WTC11 (cell line): ENCODE measurements at regions not wholly inside any gene's neighbourhood (a gene's known extent, or its start where the extent isn't known, plus 50 kb on each side); places are given as distances from the start of the nearest gene placed in this dataset.

Experiments used
- ATAC-seq: fragments of 200-7000 bp; cut with Tn5 transposase; 2 replicates; pipeline ENCODE4 v1.10.0; 2021; ENCODE audit warnings: mild to moderate bottlenecking, moderate library complexity
- CTCF ChIA-PET: fragments of 300-600 bp; sonication (Branson Sonifier 250); formaldehyde crosslinking; loops from one replicate; lab custom pipeline; 2021; ENCODE audit warnings: antibody characterized with exemption; lab: Charles Lee
- POLR2A ChIA-PET: fragments of 350-600 bp; sonication (Branson Sonifier 250); formaldehyde crosslinking; loops from one replicate; lab custom pipeline; 2021; ENCODE audit warnings: antibody characterized with exemption; lab: Charles Lee
- DNase-seq: peaks from one replicate; pipeline ENCODE4 v3.0.0; 2021; ENCODE audit warnings: low spot score
- H3K27ac Mint-ChIP-seq: 2 replicates; pipeline ENCODE4 v1.8.0; 2021; ENCODE audit warnings: mixed read lengths
- H3K27me3 Mint-ChIP-seq: 2 replicates; pipeline ENCODE4 v1.8.0; 2021; ENCODE audit warnings: low read depth, mild to moderate bottlenecking, moderate library complexity, mixed read lengths
- H3K36me3 Mint-ChIP-seq: 2 replicates; pipeline ENCODE4 v1.8.0; 2021; ENCODE audit warnings: mixed read lengths
- H3K4me1 Mint-ChIP-seq: 2 replicates; pipeline ENCODE4 v1.8.0; 2022; ENCODE audit warnings: mixed read lengths
- H3K4me3 Mint-ChIP-seq: 2 replicates; pipeline ENCODE4 v1.8.0; 2021; ENCODE audit warnings: mild to moderate bottlenecking, moderate library complexity, mixed read lengths
- H3K9me3 Mint-ChIP-seq: 2 replicates; pipeline ENCODE4 v1.8.0; 2021; ENCODE audit warnings: mixed read lengths
- ATF3 ChIP-seq: sonication (generic); formaldehyde crosslinking; conservative IDR thresholded peaks from 2 replicates; pipeline ENCODE4 v1.8.1; 2022; ENCODE audit warnings: mild to moderate bottlenecking, missing genetic modification reagents
- CDX4 ChIP-seq: fragments of 250-450 bp; sonication (Bioruptor Pico); IDR thresholded peaks from 2 replicates; pipeline ENCODE4 v1.9.0; 2021; ENCODE audit warnings: moderate library complexity, mild to moderate bottlenecking, inconsistent platforms, borderline replicate concordance
- CREB1 ChIP-seq: sonication (generic); formaldehyde crosslinking; IDR thresholded peaks from 2 replicates; pipeline ENCODE4 v1.8.0; 2023; ENCODE audit warnings: mild to moderate bottlenecking, missing genetic modification reagents
- ELF4 ChIP-seq: sonication (generic); formaldehyde crosslinking; IDR thresholded peaks from 2 replicates; pipeline ENCODE4 v1.8.1; 2022; ENCODE audit warnings: low read depth, mild to moderate bottlenecking, moderate library complexity, missing genetic modification reagents
- EMX1 ChIP-seq: fragments of 250-450 bp; sonication (Bioruptor Pico); IDR thresholded peaks from 2 replicates; pipeline ENCODE4 v1.8.0; 2021; ENCODE audit warnings: mild to moderate bottlenecking
- ERG ChIP-seq: fragments of 250-450 bp; sonication (Bioruptor Pico); IDR thresholded peaks from 2 replicates; pipeline ENCODE4 v1.8.0; 2021; ENCODE audit warnings: mild to moderate bottlenecking
- ETV6 ChIP-seq: sonication (generic); formaldehyde crosslinking; IDR thresholded peaks from 2 replicates; pipeline ENCODE4 v1.8.1; 2022; ENCODE audit warnings: mild to moderate bottlenecking, missing genetic modification reagents
- FOXK1 ChIP-seq: sonication (generic); formaldehyde crosslinking; IDR thresholded peaks from 2 replicates; pipeline ENCODE4 v1.8.0; 2022; ENCODE audit warnings: mild to moderate bottlenecking, moderate library complexity, missing genetic modification reagents
- IRF2 ChIP-seq: sonication (generic); formaldehyde crosslinking; IDR thresholded peaks from 2 replicates; pipeline ENCODE4 v1.8.0; 2022; ENCODE audit warnings: low read depth, missing genetic modification reagents, borderline replicate concordance
- KAT7 ChIP-seq: sonication (generic); formaldehyde crosslinking; IDR thresholded peaks from 2 replicates; pipeline ENCODE4 v1.8.1; 2023; ENCODE audit warnings: missing genetic modification reagents, mild to moderate bottlenecking, borderline replicate concordance
- OVOL2 ChIP-seq: fragments of 250-450 bp; sonication (Bioruptor Pico); IDR thresholded peaks from 2 replicates; pipeline ENCODE4 v1.9.0; 2021; ENCODE audit warnings: mild to moderate bottlenecking, borderline replicate concordance
- PREB ChIP-seq: sonication (generic); formaldehyde crosslinking; IDR thresholded peaks from 2 replicates; pipeline ENCODE4 v1.8.1; 2022; ENCODE audit warnings: mild to moderate bottlenecking, missing genetic modification reagents, moderate library complexity, borderline replicate concordance
- SMAD3 ChIP-seq: sonication (generic); formaldehyde crosslinking; IDR thresholded peaks from 2 replicates; pipeline ENCODE4 v1.8.0; 2022; ENCODE audit warnings: missing genetic modification reagents, mild to moderate bottlenecking, borderline replicate concordance
- SMAD4 ChIP-seq: sonication (generic); formaldehyde crosslinking; IDR thresholded peaks from 2 replicates; pipeline ENCODE4 v1.8.0; 2022; ENCODE audit warnings: mild to moderate bottlenecking, missing genetic modification reagents
- SOX15 ChIP-seq: fragments of 250-450 bp; sonication (Bioruptor Pico); IDR thresholded peaks from 2 replicates; pipeline ENCODE4 v1.9.0; 2021; ENCODE audit warnings: mild to moderate bottlenecking
- TEAD1 ChIP-seq: sonication (generic); formaldehyde crosslinking; IDR thresholded peaks from 2 replicates; pipeline ENCODE4 v1.8.0; 2022; ENCODE audit warnings: mild to moderate bottlenecking, missing genetic modification reagents
- USF1 ChIP-seq: sonication (generic); formaldehyde crosslinking; IDR thresholded peaks from 2 replicates; pipeline ENCODE4 v1.8.0; 2022; ENCODE audit warnings: mild to moderate bottlenecking, missing genetic modification reagents
- ZNF219 ChIP-seq: sonication (generic); formaldehyde crosslinking; IDR thresholded peaks from 2 replicates; pipeline ENCODE4 v1.8.0; 2023; ENCODE audit warnings: missing genetic modification reagents, mild to moderate bottlenecking, borderline replicate concordance
- ZNF263 ChIP-seq: sonication (generic); formaldehyde crosslinking; IDR thresholded peaks from 2 replicates; pipeline ENCODE4 v1.8.1; 2022; ENCODE audit warnings: low read depth, mild to moderate bottlenecking, moderate library complexity, missing genetic modification reagents
- TF ChIP-seq, protein P1 (sequence below): sonication (generic); formaldehyde crosslinking; conservative IDR thresholded peaks from 2 replicates; pipeline ENCODE4 v1.8.1; 2023; ENCODE audit warnings: mild to moderate bottlenecking, low read depth, missing genetic modification reagents, moderate library complexity
- TF ChIP-seq, protein P2 (sequence below): sonication (generic); formaldehyde crosslinking; IDR thresholded peaks from 2 replicates; pipeline ENCODE4 v1.8.1; 2023; ENCODE audit warnings: mild to moderate bottlenecking, moderate library complexity, missing genetic modification reagents
- TF ChIP-seq, protein P3 (sequence below): sonication (generic); formaldehyde crosslinking; IDR thresholded peaks from 2 replicates; pipeline ENCODE4 v1.8.0; 2022; ENCODE audit warnings: mild to moderate bottlenecking, missing genetic modification reagents

DNA sequence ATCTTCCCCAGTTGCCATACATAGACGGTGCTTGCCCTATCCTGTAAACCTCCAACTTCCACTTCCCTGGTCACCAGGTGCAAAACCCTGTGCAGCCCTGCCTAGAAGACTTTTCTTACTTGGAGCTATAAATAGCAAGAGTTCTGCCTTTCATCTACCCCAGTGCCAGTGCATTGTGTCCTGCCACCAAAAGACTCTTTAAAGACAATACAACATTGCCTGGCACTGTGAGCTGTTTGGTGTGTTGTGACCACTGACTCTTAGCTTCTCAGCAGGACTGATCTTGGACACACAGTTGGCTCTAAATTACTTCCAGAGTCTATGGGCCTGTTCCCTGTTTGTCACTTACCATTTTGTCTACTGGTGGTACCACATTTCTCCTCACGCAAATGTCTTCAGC lies 608.1 kb downstream of the CDH9 start:
- ChIA-PET POLR2A (no interaction called here), CTCF (no interaction called here)
- Mint-ChIP-seq H3K4me1 (peaks cover 5% of the 10 kb centered on the region), H3K9me3 (peaks cover 24% of the 10 kb centered on the region), H3K27ac (no peak overlapping the region), H3K27me3 (no peaks in the 10 kb centered on the region), H3K36me3 (peaks cover 3% of the 10 kb centered on the region; the same call in 1 of the 2 replicates), H3K4me3 (no peak overlapping the region)
- DNase-seq (no peak), ATAC-seq (no peak)
- TF ChIP-seq SMAD3 (CRISPR knock-in tag) = no peak
- TF ChIP-seq USF1 (CRISPR knock-in tag) = no peak
- TF ChIP-seq IRF2 = no peak
- no peak for TF ChIP-seq OVOL2
- no peak for TF ChIP-seq PREB
- TF ChIP-seq KAT7 (CRISPR knock-in tag) = no peak

DNA sequence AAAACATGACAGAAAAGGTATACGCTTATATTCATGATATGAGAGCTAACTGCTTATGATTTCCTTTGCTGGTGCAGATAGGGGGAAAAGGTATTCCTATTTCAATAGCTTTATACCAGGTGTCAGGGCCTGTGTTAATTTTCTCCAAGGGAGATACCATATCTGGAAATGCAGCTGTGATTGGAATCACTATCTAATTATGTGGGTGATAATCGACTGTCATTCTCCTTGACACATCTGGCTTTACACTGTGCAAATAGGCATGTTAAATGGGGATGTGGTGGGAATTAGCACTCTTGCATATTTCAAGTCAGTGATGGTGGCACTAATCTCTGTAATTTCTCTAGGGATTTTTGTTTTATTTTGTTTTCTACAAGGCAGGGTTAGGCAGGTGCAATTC lies 611.1 kb downstream of the CDH9 start:
- TF ChIP-seq, protein P1, sequence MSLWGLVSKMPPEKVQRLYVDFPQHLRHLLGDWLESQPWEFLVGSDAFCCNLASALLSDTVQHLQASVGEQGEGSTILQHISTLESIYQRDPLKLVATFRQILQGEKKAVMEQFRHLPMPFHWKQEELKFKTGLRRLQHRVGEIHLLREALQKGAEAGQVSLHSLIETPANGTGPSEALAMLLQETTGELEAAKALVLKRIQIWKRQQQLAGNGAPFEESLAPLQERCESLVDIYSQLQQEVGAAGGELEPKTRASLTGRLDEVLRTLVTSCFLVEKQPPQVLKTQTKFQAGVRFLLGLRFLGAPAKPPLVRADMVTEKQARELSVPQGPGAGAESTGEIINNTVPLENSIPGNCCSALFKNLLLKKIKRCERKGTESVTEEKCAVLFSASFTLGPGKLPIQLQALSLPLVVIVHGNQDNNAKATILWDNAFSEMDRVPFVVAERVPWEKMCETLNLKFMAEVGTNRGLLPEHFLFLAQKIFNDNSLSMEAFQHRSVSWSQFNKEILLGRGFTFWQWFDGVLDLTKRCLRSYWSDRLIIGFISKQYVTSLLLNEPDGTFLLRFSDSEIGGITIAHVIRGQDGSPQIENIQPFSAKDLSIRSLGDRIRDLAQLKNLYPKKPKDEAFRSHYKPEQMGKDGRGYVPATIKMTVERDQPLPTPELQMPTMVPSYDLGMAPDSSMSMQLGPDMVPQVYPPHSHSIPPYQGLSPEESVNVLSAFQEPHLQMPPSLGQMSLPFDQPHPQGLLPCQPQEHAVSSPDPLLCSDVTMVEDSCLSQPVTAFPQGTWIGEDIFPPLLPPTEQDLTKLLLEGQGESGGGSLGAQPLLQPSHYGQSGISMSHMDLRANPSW (CRISPR knock-in tag) = no peak
- TF ChIP-seq ETV6 = no peak
- TF ChIP-seq, protein P2, sequence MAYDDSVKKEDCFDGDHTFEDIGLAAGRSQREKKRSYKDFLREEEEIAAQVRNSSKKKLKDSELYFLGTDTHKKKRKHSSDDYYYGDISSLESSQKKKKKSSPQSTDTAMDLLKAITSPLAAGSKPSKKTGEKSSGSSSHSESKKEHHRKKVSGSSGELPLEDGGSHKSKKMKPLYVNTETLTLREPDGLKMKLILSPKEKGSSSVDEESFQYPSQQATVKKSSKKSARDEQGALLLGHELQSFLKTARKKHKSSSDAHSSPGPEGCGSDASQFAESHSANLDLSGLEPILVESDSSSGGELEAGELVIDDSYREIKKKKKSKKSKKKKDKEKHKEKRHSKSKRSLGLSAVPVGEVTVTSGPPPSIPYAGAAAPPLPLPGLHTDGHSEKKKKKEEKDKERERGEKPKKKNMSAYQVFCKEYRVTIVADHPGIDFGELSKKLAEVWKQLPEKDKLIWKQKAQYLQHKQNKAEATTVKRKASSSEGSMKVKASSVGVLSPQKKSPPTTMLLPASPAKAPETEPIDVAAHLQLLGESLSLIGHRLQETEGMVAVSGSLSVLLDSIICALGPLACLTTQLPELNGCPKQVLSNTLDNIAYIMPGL (CRISPR knock-in tag) = no peak
- TF ChIP-seq USF1 (CRISPR knock-in tag) = no peak
- TF ChIP-seq TEAD1 (CRISPR knock-in tag) = no peak
- TF ChIP-seq ELF4 (CRISPR knock-in tag) = no peak
- no peak for TF ChIP-seq ZNF263 (CRISPR knock-in tag)
- TF ChIP-seq SOX15 (CRISPR knock-in tag) = no peak
- TF ChIP-seq ERG (CRISPR knock-in tag) = no peak
- TF ChIP-seq CDX4 (CRISPR knock-in tag) = no peak
- no peak for TF ChIP-seq ZNF219 (CRISPR knock-in tag)
- no peak for TF ChIP-seq EMX1 (CRISPR knock-in tag)
- TF ChIP-seq FOXK1 (CRISPR knock-in tag) = no peak
- TF ChIP-seq ATF3 (CRISPR knock-in tag) = no peak
- no peak for TF ChIP-seq CREB1 (CRISPR knock-in tag)
- no peak for TF ChIP-seq SMAD4 (CRISPR knock-in tag)
- TF ChIP-seq, protein P3, sequence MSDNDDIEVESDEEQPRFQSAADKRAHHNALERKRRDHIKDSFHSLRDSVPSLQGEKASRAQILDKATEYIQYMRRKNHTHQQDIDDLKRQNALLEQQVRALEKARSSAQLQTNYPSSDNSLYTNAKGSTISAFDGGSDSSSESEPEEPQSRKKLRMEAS = no peak
- ChIA-PET CTCF (no interaction called here), POLR2A (no interaction called here)
- Mint-ChIP-seq H3K4me1 (no peaks in the 10 kb centered on the region), H3K27ac (no peak overlapping the region), H3K9me3 (peaks cover 19% of the 10 kb centered on the region), H3K4me3 (no peak overlapping the region), H3K27me3 (no peaks in the 10 kb centered on the region), H3K36me3 (peaks cover 3% of the 10 kb centered on the region; the same call in 1 of the 2 replicates)
- no peak for ATAC-seq
- DNase-seq = no peak
